Tibial artery (tissue), 4 donors: ENCODE measurements at regions not wholly inside any gene's neighbourhood (a gene's known extent, or its start where the extent isn't known, plus 50 kb on each side); places are given as distances from the start of the nearest gene placed in this dataset.

ENCODE experiments used
- DNase-seq, 2 donors: peaks; one replicate each; pipeline ENCODE4 v3.0.0-alpha.2; 2019
- H3K27ac ChIP-seq, 2 donors: fragments of 200-600 bp; sonication (generic) in 1 of 2; 1 replicate in 1 of 2; 2 replicates in 1 of 2; pipeline ENCODE4 v1.5.1; 2018 to 2019; ENCODE audit warnings: mild to moderate bottlenecking in 1 of 2
- H3K27me3 ChIP-seq, 2 donors: fragments of 200-600 bp; sonication (generic) in 1 of 2; one replicate each; pipeline versions ENCODE4 v1.5.1 to v1.6.0; 2016 to 2019
- H3K36me3 ChIP-seq, 3 donors: fragments of 200-600 bp; sonication (generic) in 2 of 3; one replicate each; pipeline ENCODE4 v1.5.1; 2016 to 2019; ENCODE audit warnings: mild to moderate bottlenecking in 2 of 3
- H3K4me1 ChIP-seq, 4 donors: fragments of 200-600 bp; sonication (generic) in 2 of 4; 1 replicate in 3 of 4; 2 replicates in 1 of 4; pipeline ENCODE4 v1.5.1; 2016 to 2019
- H3K4me3 ChIP-seq, 2 donors: fragments of 200-600 bp; sonication (generic) in 1 of 2; 1 replicate in 1 of 2; 2 replicates in 1 of 2; pipeline ENCODE4 v1.5.1; 2018 to 2019; ENCODE audit warnings: mild to moderate bottlenecking in 2 of 2
- H3K9me3 ChIP-seq, 3 donors: fragments of 200-600 bp; sonication (generic) in 1 of 3; one replicate each; pipeline ENCODE4 v1.5.1; 2016 to 2019
- intact Hi-C: fragments of 100-400 bp; cut with DNase I; formaldehyde crosslinking; loops from one replicate; pipeline ENCODE4 v1.15.0; 2023; ENCODE audit warnings: low total_unique reads
- TF ChIP-seq, protein P1 (sequence below), 2 experiments: fragments of 200-600 bp in 1 of 2; fragments of 450-650 bp in 1 of 2; IDR thresholded peaks; one replicate each; pipeline ENCODE4 v1.5.1; 2017 to 2019; ENCODE audit warnings: antibody characterized with exemption in 2 of 2, mild to moderate bottlenecking in 1 of 2, moderate library complexity in 1 of 2

DNA sequence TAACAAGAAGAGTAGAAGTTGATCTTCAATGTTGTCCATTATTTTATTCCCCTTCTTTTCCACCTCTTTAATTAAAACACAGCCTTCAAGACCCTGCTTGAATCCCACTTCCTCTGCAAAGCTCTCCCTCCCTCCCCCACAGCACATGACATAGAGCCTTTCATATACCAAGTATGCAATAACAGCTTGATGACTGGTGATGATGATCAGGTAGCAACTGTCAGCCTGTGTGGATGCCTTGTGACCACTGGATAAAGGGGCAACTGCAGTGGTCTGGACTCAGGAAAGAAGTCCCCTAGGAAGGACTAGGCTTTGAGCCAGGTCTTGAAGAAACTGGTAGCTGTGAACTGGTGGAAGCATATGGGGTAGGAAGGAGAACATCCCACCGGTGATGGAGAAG lies 53.8 kb upstream of the PRDX6 start:
- Histone ChIP-seq H3K36me3 (no peaks in the 10 kb centered on the region), H3K27ac (no peak overlapping the region), H3K4me1 (peaks cover 0 to 2% (median 0%) of the 10 kb centered on the region in 4 donors), H3K9me3 (no peaks in the 10 kb centered on the region), H3K27me3 (no peaks in the 10 kb centered on the region), H3K4me3 (no peak overlapping the region)
- no peak for DNase-seq
- TF ChIP-seq, protein P1, sequence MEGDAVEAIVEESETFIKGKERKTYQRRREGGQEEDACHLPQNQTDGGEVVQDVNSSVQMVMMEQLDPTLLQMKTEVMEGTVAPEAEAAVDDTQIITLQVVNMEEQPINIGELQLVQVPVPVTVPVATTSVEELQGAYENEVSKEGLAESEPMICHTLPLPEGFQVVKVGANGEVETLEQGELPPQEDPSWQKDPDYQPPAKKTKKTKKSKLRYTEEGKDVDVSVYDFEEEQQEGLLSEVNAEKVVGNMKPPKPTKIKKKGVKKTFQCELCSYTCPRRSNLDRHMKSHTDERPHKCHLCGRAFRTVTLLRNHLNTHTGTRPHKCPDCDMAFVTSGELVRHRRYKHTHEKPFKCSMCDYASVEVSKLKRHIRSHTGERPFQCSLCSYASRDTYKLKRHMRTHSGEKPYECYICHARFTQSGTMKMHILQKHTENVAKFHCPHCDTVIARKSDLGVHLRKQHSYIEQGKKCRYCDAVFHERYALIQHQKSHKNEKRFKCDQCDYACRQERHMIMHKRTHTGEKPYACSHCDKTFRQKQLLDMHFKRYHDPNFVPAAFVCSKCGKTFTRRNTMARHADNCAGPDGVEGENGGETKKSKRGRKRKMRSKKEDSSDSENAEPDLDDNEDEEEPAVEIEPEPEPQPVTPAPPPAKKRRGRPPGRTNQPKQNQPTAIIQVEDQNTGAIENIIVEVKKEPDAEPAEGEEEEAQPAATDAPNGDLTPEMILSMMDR (IDR thresholded peaks at IDR 0.05), result no peak
- intact Hi-C loops, result loop anchor here (10.0 kb wide), 1 partner anchor 402 kb away; the partner anchor contains the start of genes CENPL and DARS2

DNA sequence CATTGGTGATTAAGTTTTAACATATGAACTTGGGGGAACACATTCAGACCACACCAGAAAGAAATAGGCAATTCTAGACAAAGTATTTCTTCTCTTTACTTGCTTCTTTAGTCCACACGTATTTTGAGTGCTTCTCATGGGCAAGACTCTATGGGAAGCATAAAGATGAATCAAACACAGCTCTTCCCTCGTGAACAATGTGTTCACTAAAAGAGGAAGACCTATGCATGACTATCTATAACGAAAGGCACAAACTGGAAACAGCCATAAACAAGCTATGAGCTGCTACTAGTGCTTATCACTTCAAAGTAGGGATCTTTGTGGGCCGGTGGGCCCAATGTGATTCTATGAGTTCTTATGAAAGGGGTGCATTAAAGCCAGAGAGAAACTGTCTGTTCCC lies 53.0 kb upstream of the PRDX6 start:
- H3K4me1 ChIP-seq, result peaks cover 0 to 8% (median 3%) of the 10 kb centered on the region in 4 donors
- no peaks in the 10 kb centered on the region for H3K27me3 ChIP-seq
- DNase-seq, result no peak
- no peak overlapping the region for H3K4me3 ChIP-seq
- intact Hi-C loops, result loop anchor here (10.0 kb wide), 1 partner anchor 401 kb away; the partner anchor contains the start of genes CENPL and DARS2
- H3K9me3 ChIP-seq, result no peaks in the 10 kb centered on the region
- no peak overlapping the region for H3K27ac ChIP-seq
- TF ChIP-seq, protein P1 (IDR thresholded peaks at IDR 0.05), result no peak
- no peaks in the 10 kb centered on the region for H3K36me3 ChIP-seq

DNA sequence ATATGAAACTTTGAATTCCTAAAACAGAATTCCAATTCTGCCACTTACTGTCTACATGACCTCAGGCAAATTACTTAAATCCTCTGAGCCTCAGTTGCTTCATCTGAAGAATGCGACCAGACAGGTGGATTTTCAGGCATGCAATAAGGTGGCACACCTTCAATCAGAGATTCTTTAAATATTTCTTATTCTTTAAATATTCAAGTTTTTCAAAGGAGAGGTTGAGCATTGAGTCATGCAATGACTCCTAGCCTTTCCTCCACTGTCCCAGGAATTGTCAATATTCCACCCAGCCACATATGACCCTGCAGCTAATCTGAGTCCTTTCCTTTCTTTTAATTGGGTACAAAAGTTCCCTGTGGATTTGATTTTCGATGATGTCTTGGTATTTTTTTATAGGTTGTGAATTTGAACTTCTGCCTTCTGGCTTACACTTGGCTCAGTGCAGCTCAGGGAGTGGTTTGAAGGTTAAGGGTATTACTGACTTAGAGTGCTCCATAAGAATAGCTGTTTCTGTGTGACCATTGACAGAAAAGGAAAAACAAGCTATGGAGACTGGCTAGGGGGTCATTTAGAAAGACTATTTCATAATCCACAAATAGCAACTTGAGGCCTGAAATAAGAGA lies 52.2 kb upstream of the PRDX6 start:
- H3K27me3 ChIP-seq, result no peaks in the 10 kb centered on the region
- peaks cover 0 to 16% (median 10%) of the 10 kb centered on the region in 4 donors for H3K4me1 ChIP-seq
- H3K36me3 ChIP-seq, result no peaks in the 10 kb centered on the region
- no peak overlapping the region for H3K27ac ChIP-seq
- H3K4me3 ChIP-seq, result no peak overlapping the region
- H3K9me3 ChIP-seq, result no peaks in the 10 kb centered on the region
- intact Hi-C loops, result loop anchor here (10.0 kb wide), 1 partner anchor 400 kb away; the partner anchor contains the start of genes CENPL and DARS2
- DNase-seq, result no peak
- TF ChIP-seq, protein P1 (IDR thresholded peaks at IDR 0.05), result no peak

DNA sequence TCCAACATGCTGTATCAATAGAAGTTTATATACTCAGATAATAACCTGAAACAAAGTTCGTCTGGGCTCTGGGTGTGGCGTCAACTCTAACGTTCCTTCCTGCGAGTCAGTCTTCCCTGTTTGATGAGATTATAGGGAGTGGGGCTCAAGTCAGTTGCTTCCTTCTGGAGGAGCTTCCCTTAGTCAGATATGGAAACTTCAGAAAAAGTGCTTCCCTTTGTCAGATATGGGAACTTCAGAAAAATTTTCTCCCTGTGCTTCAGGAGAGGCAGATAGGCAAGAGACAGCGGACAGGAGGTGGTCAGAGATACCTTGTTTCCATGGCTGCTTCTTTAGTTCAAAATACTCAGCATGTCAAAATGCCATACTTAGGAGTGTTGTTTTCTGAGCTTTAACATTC lies 51.1 kb upstream of the PRDX6 start:
- TF ChIP-seq, protein P1 (IDR thresholded peaks at IDR 0.05), result no peak
- no peak overlapping the region for H3K27ac ChIP-seq
- no peaks in the 10 kb centered on the region for H3K27me3 ChIP-seq
- DNase-seq, result no peak
- H3K4me1 ChIP-seq, result peaks cover 0 to 25% (median 15%) of the 10 kb centered on the region in 4 donors
- H3K9me3 ChIP-seq, result no peaks in the 10 kb centered on the region
- no peak overlapping the region for H3K4me3 ChIP-seq
- H3K36me3 ChIP-seq, result no peaks in the 10 kb centered on the region
- intact Hi-C loops, result loop anchor here (10.0 kb wide), 1 partner anchor 399 kb away; the partner anchor contains the start of genes CENPL and DARS2

DNA sequence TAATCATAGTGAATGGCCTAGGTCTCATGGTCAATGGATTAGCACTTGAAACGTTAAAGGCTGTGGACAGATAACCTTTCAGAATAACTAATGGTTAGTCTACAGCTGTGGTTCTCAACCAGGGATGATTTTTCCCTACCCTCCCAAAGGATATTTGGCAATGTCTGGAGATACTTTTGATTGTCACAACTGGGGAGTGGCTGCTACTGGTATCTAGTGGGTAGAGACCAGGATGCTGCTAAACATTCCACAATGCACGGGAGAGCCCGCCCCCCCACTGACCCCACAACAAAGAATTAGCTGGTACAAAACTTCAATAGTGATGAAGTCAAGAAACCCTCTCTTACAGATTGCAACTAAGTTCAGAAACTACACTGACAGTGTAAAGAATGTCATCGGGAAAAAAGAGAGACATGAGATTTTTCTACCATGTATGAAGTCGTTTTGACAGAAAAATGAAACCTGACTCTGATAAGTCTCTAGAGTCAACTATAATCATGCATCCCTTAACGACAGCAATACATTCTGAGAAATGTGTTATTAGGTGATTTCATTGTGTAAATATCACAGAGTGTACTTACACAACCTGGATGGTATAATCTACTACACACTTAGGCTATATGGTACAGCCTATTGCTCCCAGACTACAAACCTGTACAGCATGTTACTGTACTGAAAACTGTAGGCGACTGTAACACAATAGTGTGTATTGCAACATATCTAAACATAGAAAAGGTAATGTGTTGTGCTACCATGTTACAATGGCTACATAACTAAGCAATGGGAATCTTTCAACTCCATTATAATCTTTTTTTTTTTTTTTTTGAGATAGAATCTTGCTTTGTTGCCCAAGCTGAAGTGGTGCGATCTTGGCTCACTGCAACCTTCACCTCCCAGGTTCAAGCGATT lies 49.7 kb upstream of the PRDX6 start:
- intact Hi-C loops, result loop anchor here (10.0 kb wide), 1 partner anchor 397 kb away; the partner anchor contains the start of genes CENPL and DARS2
- TF ChIP-seq, protein P1 (IDR thresholded peaks at IDR 0.05), result no peak
- H3K27ac ChIP-seq, result no peak overlapping the region
- H3K36me3 ChIP-seq, result no peaks in the 10 kb centered on the region
- no peaks in the 10 kb centered on the region for H3K9me3 ChIP-seq
- no peak for DNase-seq
- H3K27me3 ChIP-seq, result no peaks in the 10 kb centered on the region
- H3K4me3 ChIP-seq, result no peak overlapping the region
- H3K4me1 ChIP-seq, result peaks cover 0 to 25% (median 15%) of the 10 kb centered on the region in 4 donors
